Right renal pelvis (tissue), 4 donors: ENCODE measurements at regions not wholly inside any gene's neighbourhood (a gene's known extent, or its start where the extent isn't known, plus 50 kb on each side); places are given as distances from the start of the nearest gene placed in this dataset.

Experiments used
- DNase-seq, 4 donors: peaks; one replicate each; pipeline ENCODE4 v3.0.0-alpha.2; 2013; ENCODE audit warnings: low read depth in 4 of 4, low spot score in 3 of 4, missing footprints in 1 of 4

DNA sequence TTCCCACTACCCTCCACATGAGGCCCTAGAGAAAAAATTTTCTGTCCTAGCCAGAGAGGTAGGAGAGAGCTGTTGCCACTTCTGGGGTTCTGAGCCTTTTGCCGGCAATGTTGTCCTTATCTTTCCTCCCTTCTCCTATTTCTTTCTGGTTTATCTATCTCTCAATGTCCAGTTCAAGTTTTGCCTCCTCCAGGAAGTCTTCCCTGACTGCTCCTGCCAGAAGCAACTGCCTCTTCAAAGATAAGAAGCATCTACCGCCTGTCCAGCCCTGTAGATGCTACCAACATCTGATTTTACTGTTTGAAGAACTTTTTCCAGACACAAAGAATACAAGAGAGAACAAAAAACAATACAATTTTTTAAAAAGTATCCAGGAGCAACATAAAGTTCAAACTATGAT lies 220.8 kb upstream of the KLHL29 start:
- no peak for DNase-seq

DNA sequence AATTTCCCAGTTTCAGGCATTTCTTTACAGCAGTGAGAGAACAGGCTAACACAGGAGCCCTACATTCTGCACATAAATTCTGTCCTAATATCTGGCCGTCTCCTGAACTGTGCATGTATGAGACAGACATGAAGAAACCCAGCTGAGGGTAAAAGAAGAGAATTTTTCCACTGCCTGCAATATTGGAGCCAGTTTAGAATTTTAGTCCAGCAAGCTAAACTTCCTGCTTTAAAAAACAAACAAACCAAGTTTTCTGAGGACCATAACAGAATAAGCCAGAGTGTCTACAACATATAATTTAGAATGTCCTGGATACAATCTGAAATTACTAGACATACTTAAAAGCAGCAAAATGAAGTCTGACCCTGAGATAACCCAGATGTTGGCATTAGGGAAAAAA lies 215.1 kb upstream of the KLHL29 start:
- DNase-seq = no peak

DNA sequence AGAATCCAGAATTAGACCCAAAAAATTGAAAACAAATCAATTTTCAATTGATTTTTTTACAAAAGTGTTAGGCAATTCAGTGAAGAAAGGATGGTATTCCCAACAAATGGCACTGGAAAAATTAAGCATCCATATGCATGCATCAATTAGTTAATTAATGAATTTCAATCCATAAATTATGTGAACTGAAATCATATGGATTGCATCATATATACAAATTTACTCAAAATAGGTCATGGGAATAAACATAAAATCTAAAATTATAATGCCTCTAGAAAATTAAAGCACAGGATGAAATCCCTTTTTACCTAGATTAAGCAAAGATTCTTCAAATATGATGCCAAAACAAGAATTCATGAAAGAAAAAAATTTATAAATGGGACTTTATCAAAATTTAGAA lies 213.9 kb upstream of the KLHL29 start:
- no peak for DNase-seq

DNA sequence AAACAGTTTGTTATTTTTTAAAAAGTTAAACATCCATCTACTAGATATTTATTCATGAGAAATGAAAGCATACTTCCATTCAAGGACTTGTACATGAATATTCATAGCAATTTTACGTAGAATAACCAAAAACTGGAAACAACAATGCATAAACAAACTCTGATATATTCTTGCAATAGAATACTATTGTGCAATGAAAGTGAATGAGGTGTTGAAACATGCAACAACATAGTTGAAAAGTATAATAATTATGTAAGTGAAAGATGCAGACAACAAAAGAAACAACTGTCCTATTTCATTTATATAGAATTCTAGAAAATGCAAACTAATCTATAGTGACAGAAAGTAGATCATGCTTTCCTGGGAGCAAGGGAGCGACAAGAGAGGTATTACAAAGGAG lies 206.6 kb upstream of the KLHL29 start:
- DNase-seq = no peak

DNA sequence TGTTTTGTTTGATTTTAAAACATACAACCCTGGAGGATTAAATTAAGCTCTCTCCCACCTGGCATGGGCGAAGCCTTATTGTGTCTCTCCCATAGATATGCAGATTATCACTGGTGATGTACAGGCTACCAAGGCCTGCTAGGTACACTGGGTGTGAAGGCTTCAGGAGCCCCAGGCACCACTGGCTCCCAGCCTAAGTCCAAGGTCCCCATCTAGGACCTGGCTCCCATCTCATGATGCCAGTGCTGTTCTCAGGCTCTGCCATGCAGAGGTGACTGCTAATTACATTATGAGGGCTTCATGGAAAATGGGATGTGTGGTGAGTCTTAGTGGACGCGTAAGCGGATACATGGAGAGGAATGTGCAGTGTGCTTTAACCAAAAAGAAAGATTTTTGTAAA lies 201.2 kb upstream of the KLHL29 start:
- DNase-seq = no peak

DNA sequence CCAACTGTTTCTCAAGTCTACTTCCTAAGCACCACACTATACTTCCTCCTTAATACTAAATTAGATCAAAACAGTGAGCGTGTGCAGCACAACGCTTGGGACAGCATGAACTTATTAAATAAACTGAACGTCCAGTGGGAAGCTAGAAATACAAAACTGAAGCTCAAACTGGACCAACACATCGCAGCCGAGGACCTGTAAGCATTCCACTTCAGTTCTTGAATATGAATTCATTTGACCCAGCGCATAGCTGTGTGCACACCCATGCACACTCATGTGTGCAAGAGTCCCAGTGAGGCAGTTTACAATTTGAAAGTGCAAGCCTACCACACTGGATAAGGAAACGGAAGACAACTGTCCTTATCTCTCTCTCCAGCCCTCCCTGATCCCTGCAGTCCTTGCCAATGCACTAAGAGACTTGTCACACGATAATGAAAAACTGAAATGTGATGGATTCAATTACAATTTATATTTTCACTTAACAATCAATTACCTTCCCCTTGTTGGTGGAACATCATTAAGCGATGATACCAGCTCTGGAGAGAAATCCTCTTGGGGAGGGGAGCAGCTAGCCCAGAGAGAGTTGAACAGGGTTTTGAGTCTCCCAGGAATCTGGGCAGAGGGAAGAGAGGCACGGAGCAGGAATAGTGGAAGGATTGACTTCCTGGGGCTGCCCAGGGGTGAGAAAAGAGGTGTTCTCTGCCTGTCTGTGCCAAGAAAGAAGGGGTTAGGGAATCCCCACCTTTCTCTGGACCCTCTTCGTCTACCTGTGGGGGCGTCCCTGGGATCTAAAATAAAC lies 186.5 kb upstream of the KLHL29 start:
- DNase-seq = no peak

DNA sequence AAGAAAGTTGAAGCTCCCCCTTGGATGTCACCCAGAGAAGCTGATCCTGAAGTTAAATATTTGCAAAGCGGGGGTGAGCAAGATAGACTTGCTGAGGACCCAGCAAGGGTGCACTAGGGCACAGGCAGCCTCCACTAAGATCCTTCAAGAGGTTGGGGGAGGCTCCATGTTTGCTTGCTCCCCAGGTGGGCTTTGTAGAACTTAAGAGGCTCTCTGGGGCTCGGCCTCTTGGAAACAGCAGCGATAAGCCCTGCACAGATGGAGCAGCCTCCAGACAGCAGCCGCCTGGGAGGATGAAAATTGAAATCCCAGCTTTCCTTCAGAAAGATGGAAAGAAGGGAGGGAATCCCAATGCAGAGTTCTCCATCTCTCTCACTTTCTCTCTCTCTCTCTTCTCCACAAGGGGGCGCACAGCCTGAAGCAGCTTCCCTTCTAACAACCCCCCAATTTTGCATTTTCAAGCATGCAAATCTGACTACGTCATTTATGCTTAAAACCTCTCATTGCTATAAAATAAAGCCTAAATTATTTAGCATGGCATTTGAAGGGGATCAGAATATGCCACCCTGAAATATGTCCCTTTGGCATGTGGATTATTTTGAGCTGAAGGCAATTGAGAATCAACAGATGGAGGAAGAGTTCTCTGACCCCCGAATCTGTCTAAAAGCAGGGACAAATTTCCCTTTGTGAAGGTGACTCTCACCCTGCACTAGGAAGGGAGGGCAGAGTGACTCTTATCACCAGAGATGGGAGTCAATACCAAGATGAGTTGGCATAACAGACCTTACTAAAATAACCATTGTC lies 185.7 kb upstream of the KLHL29 start:
- no peak for DNase-seq

DNA sequence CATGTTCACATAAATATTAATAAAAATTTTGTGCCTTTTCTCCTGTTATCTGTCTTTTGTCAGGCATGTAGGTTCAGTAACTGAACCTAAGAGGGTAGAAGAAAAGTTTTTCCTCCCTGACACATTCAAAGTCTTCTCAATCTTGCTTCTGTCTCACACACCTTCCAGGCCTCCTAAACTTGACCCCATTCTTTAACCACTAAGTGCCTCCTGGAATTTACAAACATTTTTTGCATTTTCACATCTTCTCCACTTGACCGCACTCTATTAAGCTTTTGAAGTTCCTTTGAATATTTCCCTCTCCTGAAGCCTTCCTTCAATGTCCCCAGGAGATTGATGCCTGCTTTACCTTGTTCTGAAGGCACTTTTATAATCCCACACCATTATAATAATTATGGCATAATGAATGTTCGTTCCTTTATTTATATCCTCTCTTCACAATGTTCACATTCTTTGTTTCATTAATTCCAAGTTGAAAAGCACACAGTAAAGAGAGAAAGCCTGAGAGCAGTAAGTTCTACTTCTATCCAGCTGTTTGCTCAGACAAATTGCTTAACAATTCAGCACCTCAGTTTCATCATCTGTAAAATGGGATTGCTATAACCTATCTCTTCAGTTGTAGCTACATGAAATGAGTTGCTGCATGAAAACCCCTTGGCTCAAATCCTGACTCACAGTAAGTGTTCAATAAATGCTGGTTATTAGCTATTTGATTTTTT lies 184.8 kb upstream of the KLHL29 start:
- no peak for DNase-seq

DNA sequence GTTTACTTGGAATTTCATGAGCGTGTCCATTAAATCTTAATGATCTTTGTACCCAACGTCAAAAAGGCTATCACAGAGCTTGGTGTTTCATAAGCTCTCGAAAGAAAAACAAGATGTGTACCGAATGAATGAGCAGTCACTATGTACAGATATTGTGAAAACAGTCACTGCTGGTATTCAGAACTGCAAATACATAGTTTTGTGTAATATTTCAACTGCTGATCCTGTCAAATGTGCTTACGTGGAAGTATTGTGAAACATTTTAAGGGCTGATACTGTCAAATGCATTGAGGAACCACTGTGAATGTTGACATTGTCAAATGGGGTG lies 184.2 kb upstream of the KLHL29 start:
- no peak for DNase-seq

DNA sequence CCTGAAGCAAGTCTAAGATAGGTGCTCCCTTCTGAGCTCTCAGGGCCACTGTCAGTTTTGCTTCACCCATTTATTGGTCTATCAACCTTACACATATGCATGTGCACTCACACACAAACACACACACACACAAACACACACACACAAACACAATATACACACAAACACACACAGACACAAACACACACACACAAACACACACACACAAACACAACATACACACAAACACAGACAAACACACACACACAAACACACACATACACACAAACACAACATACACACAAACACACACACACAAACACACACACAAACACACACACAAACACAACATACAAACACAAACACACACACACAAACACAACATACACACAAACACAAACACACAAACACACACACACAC lies 181.6 kb upstream of the KLHL29 start:
- no peak for DNase-seq

DNA sequence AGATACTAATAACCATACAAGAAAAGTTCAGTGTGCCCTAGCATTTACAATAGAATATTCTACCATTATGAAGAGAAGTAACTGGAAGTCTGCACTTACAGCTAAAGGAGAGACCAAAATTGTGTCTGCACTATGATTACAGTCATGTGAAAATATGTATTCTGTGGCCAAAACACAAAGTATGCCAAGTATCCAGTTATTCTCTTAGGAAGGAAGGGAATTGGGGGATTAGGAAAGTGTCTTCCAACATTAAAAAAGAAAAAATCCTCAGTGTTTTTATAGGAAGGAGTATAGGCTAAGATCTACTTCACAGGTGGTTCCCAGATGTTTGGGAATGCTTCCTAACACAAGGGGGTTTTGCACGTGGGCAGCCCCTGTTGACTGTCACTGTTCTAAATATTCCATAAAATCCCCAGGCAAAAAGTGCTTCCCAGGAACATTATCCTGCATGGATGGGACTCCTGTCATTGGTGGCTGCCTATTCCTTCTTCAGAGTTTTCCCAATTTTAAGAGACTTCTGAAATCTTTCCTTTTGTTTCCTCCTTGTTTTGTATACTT lies 180.2 kb upstream of the KLHL29 start:
- DNase-seq = no peak

DNA sequence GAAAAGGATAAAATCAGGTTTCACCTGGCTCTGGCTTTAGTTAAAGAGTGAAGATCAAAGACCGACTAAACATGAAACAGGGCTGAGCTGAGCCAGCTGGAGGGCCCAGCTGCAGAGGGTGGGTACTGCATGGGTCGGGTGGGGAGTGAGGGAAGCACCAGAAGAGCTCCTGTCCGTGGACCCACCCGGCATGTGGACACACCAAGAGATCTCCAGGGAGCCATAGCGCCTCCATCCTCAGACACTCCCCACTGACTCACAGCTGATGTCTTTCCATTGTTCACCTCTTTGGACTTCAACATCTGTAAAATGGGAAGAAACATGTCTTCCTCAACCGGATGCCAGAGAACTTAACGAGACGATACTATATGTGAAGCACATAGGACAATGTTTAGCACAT lies 178.3 kb upstream of the KLHL29 start:
- no peak for DNase-seq

DNA sequence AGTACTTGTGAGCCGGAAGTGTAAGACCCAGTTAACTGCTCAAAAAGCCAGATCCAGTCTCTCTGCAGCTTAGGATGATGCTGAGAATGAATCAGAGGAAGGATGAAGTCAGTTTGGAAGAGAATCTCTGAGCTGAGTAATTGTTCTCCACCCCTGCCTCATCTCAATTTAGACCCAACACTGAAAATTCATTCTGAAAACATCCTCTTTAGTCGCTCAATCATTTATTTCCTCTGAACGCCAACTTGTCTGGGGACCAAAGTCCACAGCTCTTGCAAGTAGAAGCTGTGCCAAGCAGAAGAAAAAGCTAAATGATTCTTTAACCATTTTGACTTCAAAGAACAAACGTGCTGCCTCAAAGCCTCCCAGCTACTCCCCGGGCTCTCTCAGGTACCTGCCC lies 177.1 kb upstream of the KLHL29 start:
- DNase-seq = no peak

DNA sequence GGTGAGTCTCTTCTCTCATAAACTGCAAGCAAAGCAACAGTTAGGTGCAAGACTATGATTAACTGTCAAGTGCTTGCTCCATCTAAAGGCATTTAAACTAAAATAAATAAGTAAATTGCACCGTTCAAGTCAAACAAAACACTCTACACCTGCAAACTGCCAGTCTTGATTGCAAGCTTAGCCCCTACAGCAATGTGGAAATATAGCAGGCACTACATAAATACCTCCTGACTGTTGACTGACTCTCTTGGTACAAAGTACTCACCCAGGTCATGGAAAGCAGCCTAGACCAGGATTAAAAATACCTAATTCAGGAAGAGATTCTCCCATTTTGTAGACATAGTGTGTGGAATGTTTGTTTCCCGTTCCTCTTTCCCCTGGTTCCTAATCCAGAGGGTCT lies 176.6 kb upstream of the KLHL29 start:
- no peak for DNase-seq

DNA sequence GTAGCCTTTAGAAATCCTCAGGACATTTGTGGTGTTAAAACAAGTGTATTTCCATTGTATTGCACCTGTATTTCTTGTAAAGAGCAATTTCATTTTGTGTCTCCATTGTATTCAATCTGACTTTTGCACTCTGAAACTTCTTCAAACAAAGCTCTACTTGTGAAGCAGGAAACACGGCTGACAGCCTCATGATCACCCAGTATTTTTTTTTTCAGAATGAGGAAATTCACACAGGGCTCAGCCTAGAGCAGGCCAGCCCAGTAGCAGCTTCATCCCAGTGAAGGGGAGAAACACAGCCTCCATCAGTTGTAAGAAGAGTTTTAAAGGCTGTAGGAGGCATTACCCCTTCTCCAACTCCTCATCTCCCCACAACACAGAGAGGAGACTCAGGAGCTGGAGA lies 175.9 kb upstream of the KLHL29 start:
- no peak for DNase-seq

DNA sequence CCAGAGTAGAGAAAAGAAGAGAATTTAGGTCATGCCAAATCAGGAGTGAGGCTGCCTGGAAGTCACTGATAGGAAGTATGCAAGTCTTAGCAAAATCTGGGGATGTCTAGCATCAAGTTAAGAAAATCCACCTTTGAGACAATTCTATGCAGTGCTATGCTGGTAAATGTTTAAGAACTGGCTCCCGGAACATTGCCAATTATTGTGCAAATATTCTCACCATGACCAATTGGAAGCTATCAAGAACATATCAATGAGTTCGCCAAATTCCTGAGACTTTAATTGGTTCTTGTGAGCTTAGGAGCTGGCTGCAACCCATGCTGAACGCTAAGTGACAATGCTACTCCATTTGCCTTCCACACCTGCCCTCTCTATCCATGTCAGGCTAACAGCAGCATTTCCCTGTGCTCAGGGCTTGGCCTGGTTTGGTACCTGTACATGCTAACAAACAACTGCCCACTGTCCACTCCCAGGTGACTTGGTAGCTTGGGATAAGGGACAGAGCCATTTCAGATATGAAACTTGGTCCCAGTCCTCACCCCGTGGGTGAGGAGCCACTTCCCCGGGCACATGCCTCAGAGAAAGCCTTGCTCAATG lies 172.9 kb upstream of the KLHL29 start:
- DNase-seq = no peak

DNA sequence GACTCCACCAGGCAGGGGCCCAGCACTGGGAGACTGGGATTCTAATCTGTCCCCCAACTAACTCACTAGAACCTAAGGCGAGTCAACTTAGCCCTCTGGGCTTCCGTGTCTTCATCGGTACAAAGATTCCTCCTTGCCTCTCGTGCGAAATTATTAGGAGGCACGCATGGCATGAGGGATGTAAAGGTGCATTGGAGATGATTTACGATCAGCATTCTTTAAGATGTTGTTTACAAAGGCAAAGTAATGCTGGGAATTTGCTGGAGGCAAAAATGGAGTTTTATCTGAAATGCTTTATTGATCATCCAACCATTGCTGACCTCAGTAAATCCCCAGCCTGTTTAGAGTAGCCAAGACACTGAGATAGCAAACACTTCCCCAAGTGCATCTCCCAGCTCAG lies 171.8 kb upstream of the KLHL29 start:
- DNase-seq = no peak

DNA sequence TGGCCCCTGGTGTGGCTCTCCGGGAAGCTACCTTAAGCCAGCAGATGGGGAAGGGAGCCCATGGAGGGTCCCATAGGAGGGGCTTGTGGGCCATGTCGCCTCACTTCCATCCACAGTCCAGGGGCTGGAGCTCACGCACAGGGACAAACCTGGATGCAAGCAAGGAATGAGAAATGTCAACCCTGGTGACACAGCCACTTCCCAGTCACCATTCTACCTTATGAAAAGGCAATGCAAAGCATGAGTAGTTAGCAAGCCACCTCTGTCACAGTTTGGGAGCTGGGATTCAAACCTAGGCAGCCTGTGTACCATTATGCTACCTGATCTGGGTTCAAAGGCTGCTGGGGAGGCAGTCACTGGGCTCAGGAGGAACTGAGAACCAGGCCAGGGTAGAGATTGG lies 170.0 kb upstream of the KLHL29 start:
- no peak for DNase-seq

DNA sequence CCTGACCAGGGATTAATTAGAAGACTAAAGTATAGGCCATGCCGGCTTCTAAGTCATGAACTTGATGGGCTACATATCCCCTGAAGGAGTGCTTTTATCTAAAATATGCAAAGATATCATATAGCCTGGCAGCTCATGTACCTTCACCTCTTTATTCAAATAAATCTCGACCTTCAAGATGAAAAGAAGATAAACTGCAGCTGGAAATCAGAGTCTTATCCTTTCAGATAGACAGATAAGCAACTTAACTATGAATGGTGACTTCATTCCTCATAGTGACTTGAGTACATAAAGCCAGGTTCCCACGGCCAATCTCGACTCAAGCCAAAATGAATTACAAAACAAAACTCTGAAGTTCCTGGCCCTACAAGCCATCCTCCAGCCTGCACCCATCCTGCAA lies 165.3 kb upstream of the KLHL29 start:
- DNase-seq = no peak

DNA sequence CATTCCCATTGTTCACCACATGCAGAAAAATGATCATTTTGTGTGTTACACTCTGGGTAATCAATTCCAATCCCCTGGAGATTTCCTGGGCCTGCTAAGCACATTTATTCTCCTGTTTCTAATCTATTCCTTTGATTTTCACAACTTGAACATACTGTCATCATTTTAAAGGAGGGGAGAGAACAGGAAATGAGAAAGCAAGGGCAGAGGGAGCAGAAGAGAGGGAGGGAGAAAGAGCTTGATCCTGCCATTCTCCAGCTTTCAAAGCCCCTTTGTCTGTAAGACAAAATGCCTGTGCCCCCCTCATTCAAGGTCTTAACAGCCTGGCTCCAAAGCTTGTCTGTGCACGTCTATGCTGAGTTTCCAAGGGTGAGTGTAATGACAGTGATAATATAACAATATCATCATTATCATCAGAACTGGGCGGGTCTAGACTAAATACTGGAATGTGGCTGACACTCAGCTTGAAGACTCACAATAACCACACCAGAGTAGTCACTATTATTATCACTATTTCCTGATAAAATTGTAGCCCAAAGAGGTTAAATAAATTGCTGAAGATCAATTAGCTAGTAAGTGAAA lies 164.4 kb upstream of the KLHL29 start:
- DNase-seq = no peak

DNA sequence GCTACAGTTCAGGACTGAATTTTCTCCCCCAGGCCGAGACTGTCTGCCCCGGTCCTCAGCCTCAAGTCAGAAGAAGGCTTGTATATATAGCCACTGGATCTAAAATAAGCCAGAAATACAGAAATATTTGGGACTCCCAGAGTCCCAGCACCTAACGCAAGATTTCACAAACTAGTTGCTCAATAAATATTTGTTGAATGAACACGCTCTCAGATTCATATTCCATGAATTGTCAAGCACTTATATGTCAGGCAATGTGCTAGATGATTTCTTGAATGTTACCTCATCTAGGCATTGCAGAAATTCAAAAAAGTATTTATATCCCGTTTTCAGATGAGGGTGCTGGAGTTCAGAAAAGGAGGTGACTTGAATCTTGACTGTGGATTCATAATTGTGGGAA lies 163.7 kb upstream of the KLHL29 start:
- DNase-seq = no peak
